ENCODE measurements at regions not wholly inside any gene's neighbourhood (a gene's known extent, or its start where the extent isn't known, plus 50 kb on each side); places are given as distances from the start of the nearest gene placed in this dataset.

DNA sequence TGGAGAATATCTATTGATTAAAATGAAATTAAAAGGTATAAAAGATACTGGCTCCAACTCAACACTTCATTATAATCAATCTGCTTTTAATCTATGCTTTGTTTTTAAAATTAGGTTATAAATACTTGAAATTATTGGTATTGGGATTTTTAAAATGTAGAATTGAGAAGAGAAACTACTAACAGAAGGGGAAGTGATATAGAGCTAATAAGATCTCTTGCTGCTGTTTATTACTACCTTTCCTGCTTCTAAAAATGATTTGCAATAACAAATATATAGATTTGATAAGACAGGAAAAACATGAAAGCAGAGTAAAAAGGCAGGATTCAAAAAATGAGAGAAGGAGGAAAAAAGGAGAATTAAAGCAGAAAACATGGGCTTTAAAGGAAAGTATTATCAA is 209.3 kb upstream of the NREP start:
- TF ChIP-seq, protein P1, sequence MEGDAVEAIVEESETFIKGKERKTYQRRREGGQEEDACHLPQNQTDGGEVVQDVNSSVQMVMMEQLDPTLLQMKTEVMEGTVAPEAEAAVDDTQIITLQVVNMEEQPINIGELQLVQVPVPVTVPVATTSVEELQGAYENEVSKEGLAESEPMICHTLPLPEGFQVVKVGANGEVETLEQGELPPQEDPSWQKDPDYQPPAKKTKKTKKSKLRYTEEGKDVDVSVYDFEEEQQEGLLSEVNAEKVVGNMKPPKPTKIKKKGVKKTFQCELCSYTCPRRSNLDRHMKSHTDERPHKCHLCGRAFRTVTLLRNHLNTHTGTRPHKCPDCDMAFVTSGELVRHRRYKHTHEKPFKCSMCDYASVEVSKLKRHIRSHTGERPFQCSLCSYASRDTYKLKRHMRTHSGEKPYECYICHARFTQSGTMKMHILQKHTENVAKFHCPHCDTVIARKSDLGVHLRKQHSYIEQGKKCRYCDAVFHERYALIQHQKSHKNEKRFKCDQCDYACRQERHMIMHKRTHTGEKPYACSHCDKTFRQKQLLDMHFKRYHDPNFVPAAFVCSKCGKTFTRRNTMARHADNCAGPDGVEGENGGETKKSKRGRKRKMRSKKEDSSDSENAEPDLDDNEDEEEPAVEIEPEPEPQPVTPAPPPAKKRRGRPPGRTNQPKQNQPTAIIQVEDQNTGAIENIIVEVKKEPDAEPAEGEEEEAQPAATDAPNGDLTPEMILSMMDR (IDR thresholded peaks at IDR 0.05): no peak
- TF ChIP-seq POLR2A (IDR thresholded peaks at IDR 0.05; ENCODE audit: low read depth): no peak
